ENCODE measurements at regions not wholly inside any gene's neighbourhood (a gene's known extent, or its start where the extent isn't known, plus 50 kb on each side); places are given as distances from the start of the nearest gene placed in this dataset.

- Histone ChIP-seq H3K27ac (no peak overlapping the region), H3K4me3 (no peak overlapping the region), H3K9me3 (peaks cover 0 to 10% (median 10%) of the 10 kb centered on the region in 3 donors), H3K27me3 (no peaks in the 10 kb centered on the region), H3K4me1 (no peaks in the 10 kb centered on the region), H3K36me3 (no peaks in the 10 kb centered on the region)
- DNase-seq: no peak
- TF ChIP-seq CTCF (IDR thresholded peaks at IDR 0.05): no peak
- intact Hi-C loops (cut with DNase I; ENCODE audit: low total_unique reads): no loop called here
These were observed 434.9 kb upstream of the SMARCA2 start for GRCh38 chr9:1580215-1580614.

GRCh38 chr9:1581926-1582325, 433.2 kb upstream of the SMARCA2 start:
- no peaks in the 10 kb centered on the region for H3K9me3 ChIP-seq
- no peaks in the 10 kb centered on the region for H3K36me3 ChIP-seq
- no peaks in the 10 kb centered on the region for H3K27me3 ChIP-seq
- H3K27ac ChIP-seq: no peak overlapping the region
- H3K4me3 ChIP-seq: no peak overlapping the region
- DNase-seq: no peak
- intact Hi-C loops (cut with DNase I; ENCODE audit: low total_unique reads): no loop called here
- no peak for TF ChIP-seq CTCF (IDR thresholded peaks at IDR 0.05)
- no peaks in the 10 kb centered on the region for H3K4me1 ChIP-seq

- no peak overlapping the region for H3K27ac ChIP-seq
- no peaks in the 10 kb centered on the region for H3K27me3 ChIP-seq
- H3K9me3 ChIP-seq: peaks cover 0 to 4% (median 3%) of the 10 kb centered on the region in 3 donors
- H3K4me1 ChIP-seq: no peaks in the 10 kb centered on the region
- H3K36me3 ChIP-seq: no peaks in the 10 kb centered on the region
- no peak for TF ChIP-seq CTCF (IDR thresholded peaks at IDR 0.05)
- DNase-seq: no peak
- intact Hi-C loops (cut with DNase I; ENCODE audit: low total_unique reads): no loop called here
- H3K4me3 ChIP-seq: no peak overlapping the region
These were observed 423.8 kb upstream of the SMARCA2 start for GRCh38 chr9:1591310-1591709.

- Histone ChIP-seq H3K27ac (no peak overlapping the region), H3K9me3 (no peaks in the 10 kb centered on the region), H3K4me3 (no peak overlapping the region), H3K4me1 (no peaks in the 10 kb centered on the region), H3K27me3 (no peaks in the 10 kb centered on the region), H3K36me3 (no peaks in the 10 kb centered on the region)
- no peak for TF ChIP-seq CTCF (IDR thresholded peaks at IDR 0.05)
- intact Hi-C loops (cut with DNase I; ENCODE audit: low total_unique reads): no loop called here
- no peak for DNase-seq
These were observed 416.9 kb upstream of the SMARCA2 start for GRCh38 chr9:1598270-1598669.

- Histone ChIP-seq H3K9me3 (no peaks in the 10 kb centered on the region), H3K4me1 (no peaks in the 10 kb centered on the region), H3K4me3 (no peak overlapping the region), H3K36me3 (no peaks in the 10 kb centered on the region), H3K27ac (no peak overlapping the region), H3K27me3 (no peaks in the 10 kb centered on the region)
- intact Hi-C loops (cut with DNase I; ENCODE audit: low total_unique reads): no loop called here
- TF ChIP-seq CTCF (IDR thresholded peaks at IDR 0.05): no peak
- DNase-seq: no peak
These were observed 415.2 kb upstream of the SMARCA2 start for GRCh38 chr9:1599961-1600360.

GRCh38 chr9:1604942-1605560, 410.1 kb upstream of the SMARCA2 start:
- H3K27me3 ChIP-seq: no peaks in the 10 kb centered on the region
- no peak for DNase-seq
- H3K27ac ChIP-seq: no peak overlapping the region
- intact Hi-C loops (cut with DNase I; ENCODE audit: low total_unique reads): no loop called here
- H3K4me3 ChIP-seq: no peak overlapping the region
- peak in 1 of 2 experiments; percentile 8 for TF ChIP-seq CTCF (IDR thresholded peaks at IDR 0.05)
- H3K36me3 ChIP-seq: no peaks in the 10 kb centered on the region
- H3K4me1 ChIP-seq: no peaks in the 10 kb centered on the region
- no peaks in the 10 kb centered on the region for H3K9me3 ChIP-seq
